HG03103 (cell line): ENCODE measurements at regions not wholly inside any gene's neighbourhood (a gene's known extent, or its start where the extent isn't known, plus 50 kb on each side); places are given as distances from the start of the nearest gene placed in this dataset.

Experiments
- ATAC-seq: cut with Tn5 transposase; IDR thresholded peaks from one replicate; pipeline ENCODE4 v1.9.1; 2021; ENCODE audit warnings: low read depth; ENCODE audit not compliant: unreplicated experiment

DNA sequence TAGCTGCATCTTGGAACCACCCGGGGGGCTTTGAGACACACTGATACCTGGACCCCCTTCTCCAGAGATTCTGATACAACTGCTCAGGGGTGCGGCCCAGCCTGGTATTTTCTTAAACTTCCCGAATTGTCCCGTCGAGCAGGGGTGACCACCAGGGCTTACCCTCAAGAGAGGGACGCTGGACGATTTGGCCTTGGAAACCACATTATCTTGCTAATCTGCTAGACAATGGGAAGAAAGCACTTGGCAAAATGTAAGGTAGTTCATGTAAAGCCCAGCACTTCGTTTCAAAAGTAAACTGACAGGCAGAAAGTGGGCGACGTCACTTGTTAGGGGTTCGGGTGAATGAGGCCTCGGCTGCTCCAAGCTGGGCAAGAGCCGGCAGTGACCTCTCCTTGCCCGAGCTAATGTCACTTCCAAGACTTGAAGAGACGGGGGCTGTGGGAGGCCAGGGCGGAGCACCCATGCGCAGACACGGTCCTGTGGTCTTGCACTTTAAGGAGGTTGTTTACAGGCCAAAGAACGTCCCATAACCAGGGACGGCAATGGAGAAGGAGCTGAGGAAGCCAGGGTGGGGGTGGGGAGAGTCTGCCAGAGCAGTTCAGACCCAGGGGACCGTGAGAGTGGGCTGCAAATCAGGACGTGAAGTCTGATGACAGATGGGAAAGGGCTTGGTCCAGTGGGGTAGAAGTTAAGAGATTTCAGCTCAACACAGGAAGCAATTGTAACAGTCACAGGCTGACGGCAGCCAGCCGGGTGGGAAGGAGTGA is 152.7 kb upstream of the GSE1 start:
- ATAC-seq: no peak

- no peak for ATAC-seq
Observed at GRCh38 chr16:85461022-85461813, 151.9 kb upstream of the GSE1 start.

- no peak for ATAC-seq
Observed at GRCh38 chr16:85461814-85462713, 151.1 kb upstream of the GSE1 start.

GRCh38 chr16:85462714-85463611 is 150.2 kb upstream of the GSE1 start:
- no peak for ATAC-seq

DNA sequence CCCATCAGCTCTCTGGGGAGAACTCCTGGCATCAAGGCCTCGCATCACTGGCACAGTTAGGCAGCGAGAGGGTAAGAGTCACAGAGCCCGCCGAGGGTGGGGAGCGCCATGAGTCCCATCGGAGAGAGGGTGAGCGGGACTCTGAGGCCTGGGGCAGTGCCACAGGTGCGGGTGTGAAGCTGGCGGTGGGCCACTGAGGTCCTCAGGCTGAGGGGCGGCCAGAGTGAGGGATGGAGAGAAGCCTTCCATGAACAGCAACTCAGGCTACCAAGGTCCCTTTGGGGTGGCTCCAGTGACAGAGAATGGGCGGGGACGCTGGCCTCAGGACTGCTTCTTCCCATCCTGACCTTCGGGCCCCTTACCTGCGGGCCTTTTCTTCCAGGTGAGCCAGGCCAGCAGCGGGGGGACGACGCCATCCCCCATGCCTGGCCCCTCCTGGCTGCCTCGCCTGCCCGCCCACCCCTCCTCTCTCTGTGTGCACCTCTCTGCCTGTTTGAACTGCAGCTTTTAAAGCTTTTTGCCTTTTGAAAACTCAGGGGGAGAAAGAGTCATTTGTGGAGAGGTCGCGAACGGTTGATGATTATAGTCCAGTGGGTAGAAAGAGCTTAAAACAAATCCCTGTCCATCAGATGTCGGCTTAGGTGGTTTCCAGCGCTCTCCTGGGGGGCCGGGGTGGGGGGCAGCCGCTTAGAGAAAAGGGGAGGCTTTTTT is 149.3 kb upstream of the GSE1 start:
- ATAC-seq: no peak

GRCh38 chr16:85464383-85465305 is 148.5 kb upstream of the GSE1 start:
- no peak for ATAC-seq

DNA sequence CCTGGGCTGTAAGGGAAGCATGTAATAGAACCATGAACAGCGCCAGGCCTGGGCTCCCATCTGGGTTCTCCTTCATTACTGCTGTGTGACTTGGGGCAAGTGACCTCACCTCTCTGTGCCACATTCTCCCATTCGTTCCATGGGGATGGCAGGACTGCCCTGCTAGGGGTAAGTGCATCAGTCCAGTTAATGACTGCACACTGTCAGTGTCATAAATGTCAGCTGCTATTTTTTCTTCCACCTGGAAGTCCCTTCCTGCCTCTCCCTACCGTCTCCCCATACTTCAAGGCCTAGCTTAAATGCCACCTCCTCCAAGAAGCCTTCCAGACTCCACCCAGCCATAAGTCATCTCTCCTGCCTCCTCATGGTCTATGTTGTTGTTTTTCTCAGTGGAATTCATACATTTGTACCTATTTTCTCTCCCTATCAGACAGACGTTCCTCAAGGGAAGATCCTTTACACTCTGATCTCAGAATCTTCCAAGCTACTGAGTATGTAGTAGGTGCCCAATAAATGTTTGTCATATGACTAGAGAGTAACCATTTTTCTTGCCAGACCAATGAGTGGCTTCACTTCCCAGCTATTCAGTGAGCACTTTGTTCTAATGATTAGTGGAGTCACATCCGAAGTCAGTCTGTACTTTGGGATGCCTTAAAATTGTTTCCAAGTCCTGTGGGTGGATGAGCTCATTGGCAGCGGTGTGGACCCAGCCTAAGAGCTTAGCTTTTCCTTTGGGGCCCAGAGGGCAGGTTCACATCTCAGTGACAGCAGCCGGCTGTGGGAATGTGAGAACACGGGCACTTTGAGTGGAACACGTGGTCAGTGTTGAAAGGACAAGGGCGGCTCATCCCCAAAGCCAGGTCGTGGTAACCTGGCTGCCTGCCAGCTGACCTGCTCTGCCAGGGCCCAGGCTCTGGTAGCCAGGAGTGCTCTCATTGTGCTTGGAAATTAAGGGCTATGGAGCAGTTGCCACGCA is 147.5 kb upstream of the GSE1 start:
- no peak for ATAC-seq

- no peak for ATAC-seq
Observed at GRCh38 chr16:85466304-85466700, 146.8 kb upstream of the GSE1 start.

- no peak for ATAC-seq
Observed at GRCh38 chr16:85466989-85467388, 146.1 kb upstream of the GSE1 start.

DNA sequence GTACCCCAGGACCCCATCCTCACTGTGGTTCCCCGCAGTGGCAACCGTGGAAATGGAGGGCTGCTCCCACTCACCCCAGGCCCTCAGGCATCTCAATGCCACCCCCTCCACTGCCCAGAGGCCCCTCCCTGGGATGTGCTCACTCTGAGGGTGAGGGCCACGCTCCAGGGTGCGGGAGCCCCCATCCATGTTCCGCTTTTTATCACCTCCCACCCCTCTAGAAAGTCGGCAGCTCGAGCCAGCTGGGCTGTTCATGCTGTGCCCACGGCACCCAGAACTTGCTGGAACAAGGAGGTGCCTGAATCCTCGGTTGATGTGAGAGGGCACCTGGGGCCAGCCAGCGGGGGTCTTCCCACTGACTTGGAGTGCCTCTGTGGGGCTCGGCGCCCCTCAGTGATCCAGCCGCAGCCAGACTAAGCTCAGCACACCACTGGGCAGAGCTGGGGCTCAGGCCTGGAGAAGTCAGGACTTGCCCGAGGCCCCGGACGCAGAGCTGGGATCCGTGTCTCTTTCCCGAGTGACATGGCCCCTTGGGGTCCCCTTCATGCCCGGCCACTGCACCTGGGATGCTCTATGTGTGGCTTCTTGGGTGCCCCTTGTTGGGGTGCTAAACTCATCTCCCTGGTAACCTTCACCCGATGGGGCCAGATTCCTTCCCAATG is 143.1 kb upstream of the GSE1 start:
- ATAC-seq: no peak

- ATAC-seq: no peak
Observed at GRCh38 chr16:85470873-85471272, 142.2 kb upstream of the GSE1 start.

DNA sequence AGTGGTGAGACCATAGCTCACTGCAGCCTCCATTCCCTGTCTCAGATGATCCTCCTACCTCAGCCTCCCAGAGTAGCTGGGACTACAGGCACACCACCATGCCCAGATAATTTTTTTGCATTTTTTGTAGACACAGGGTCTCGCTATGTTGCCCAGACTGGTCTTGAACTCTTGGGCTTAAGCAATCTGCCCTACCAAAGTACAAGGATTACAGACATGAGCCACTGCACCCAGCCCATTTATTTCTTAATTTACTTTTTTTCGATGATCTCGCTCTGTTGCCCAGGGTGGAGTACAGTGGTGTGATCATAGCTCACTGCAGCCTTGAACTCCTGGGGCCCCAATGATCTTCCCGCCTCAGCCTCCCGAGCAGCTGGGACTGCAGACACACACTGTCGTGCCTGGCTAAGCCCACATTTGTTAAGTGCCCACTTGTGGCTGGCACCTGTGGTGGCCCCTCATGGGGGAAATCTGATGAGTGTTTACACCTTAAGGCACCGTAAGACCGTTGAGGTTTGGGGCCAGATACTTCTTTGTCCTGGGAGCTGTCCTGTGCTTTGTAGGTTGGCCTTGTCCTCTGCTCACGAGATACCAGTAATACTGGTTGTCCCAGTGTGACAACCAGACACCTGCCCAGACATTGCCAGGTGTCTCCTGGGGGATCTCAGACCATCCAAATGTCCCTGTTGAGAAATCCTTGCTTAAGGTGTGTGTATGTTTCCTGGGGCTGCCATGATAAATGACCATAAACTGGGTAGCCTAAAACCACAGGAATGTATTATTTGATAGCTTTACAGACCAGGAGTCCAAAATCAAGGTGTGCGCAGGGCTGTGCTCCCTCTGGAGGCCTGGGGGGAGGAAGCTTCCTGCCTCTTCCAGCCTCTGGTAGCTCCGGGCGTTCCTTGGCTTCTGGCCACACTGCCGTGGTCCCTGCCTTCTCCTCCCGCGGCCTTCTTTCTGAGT is 141.4 kb upstream of the GSE1 start:
- no peak for ATAC-seq

DNA sequence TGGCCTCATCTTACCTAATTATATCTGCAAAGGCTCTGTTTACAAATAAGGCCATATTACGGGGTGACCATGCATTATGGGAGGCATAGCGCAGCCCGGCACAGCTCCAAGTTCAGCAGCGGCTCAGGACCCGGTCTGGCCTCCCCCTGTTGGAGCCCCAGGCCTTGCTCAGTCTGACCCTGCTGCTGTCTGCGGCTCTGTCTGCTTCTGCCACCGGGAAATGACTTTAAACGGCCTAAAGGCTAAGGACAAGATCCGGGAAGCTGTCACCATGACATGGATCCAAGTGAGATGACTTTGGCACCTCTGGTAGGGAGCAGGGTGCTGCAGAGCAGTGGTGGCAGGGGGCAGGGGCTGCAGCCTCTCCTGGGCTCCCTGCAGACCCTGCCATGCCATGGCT is 140.6 kb upstream of the GSE1 start:
- ATAC-seq: no peak

GRCh38 chr16:85473323-85473722 is 139.8 kb upstream of the GSE1 start:
- no peak for ATAC-seq

GRCh38 chr16:85473909-85474620 is 139.1 kb upstream of the GSE1 start:
- ATAC-seq: no peak
